HL-60/S4 treated with phorbol 12-myristate 13-acetate at 8.2 ng/mL for 4 days and 3 days (cell line): ENCODE measurements at regions not wholly inside any gene's neighbourhood (a gene's known extent, or its start where the extent isn't known, plus 50 kb on each side); places are given as distances from the start of the nearest gene placed in this dataset.
"Not testable (repeated sequence)": the region's sequence is repeated elsewhere in the genome, so short reads cannot be mapped to it uniquely, and the experiment has no call there.

Experiments
- in situ Hi-C: fragments of 300-500 bp; cut with MboI; formaldehyde crosslinking; loops from 2 replicates; pipeline ENCODE4 v1.15.0; 2022; ENCODE audit warnings: low sequenced_read_pairs

DNA sequence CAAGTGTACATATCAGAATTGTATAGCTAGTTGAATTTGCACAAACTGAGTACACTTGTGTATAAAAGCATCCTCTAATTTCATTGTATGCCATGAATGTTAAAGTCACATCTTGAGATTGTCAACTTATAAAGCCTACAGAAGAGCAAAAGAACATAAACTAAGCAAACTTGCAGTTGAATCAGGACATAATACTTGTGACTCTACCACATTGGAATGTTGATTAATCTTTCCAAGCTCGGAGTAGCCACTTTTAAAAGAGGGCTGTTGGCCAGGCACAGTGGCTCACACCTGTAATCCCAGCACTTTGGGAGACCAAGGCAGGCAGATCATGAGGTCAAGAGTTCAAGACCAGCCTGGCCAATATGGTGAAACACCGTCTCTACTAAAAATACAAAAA is 1220.8 kb upstream of the B3GALT2 start:
- in situ Hi-C loops = not testable (repeated sequence)

DNA sequence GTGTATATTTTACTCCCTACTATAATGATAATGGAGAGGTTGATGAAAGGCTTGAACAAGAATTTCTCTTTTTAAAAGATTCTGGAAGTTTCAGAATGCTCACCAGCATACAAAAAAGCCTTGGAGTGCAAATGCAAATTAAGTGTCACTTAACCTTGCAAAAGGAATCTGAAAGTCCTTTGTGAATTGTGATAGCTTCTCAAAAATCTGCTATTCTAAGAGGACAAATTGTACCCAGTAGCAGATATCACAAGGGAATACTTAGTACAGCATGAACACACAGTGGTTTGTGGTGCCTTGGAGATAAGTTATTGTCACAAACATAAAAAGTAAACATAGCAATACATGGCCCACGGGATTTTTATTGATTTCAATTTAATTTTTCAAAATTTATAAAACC is 1208.3 kb upstream of the B3GALT2 start:
- in situ Hi-C loops = no loop called here

DNA sequence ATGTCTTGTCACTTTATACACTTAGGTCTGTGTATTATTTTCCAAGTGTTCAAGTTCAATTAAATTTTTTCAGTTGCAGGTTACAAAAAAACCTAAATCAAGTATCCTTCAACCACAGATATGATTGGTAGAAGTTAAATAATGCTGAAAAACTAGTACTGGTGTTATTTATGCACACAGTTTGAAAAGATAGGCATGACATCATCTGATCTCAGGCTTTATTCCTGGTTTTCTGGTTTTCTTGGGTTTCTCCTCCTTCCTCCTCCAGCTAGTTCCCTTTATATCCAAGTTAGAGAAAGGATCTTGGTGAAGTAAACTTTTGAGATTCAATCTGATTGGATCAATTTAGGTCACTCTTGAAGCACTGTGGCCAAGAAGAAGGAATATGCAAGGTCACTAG is 1201.1 kb upstream of the B3GALT2 start:
- in situ Hi-C loops = no loop called here

DNA sequence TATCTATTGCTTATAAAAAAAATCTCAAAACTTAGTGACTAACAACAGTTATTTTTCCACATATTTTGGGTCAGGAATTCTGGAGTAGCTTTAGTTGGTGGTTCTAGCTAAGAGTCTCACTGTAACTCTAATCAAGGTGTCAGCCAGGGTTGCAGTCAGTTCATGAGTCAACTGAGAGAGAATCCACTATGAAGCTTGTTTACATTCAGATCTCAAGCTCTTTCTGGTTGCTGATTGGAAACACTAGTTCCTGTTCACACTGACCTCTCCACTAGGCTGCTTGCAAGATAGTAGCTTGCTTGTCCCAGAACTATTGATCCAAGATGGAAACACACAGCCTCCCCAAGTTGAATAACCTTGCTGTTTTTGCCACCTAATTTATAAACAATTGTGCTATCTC is 1192.1 kb upstream of the B3GALT2 start:
- in situ Hi-C loops = no loop called here

DNA sequence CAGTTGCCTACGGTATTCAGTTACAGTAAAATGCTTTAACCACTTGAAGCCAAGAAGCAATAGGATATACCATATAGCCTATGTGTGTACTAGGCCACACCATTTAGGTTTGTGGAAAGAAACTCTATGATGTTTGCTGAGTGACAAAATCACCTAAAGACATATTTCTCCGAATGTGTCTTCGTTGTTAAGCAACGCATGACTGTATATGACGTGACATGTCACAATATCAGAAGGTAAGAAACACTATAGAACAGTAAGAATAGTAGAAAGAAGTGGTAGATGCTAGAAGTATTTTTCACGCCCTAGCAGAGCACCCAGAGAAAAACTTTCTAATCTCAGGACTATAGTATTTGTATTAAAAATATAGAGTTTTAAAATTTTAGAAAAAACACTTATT is 1188.2 kb upstream of the B3GALT2 start:
- in situ Hi-C loops = no loop called here

DNA sequence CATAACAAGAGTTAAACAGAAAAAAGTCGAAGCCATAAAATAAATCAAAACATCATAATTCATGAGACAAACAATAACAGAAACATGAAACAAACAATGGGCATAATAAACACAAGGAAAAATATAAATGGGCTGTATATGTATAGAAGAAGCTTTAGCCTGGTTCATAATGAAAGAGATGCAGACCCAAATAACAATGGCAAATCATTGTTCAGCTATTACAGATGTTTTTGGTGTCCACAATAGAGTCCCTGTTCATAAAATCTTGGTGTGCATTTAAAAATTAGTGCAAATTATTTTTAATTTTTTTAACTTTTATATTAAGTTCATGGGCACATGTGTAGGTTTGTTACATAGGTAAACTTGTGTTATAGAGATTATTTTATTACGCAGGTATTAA is 1185.9 kb upstream of the B3GALT2 start:
- in situ Hi-C loops = no loop called here

DNA sequence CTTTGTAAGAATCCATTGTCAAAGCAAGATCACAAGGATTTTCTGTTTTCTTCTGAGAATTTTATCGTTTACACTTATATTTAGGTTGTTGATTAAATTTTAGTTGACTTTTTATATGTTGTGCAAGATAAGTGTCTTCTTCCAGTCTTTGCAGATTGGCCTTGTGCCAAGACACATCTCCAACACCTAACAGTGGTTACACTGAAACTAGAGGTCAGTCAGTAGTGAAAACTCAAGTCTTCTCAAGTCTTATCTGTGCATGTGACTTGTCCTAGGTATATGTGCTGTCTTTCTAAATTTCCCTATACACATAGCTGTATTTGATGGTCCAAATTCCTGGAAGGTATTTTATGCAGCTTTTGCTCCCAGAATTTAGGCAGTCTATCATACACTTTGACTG is 1183.2 kb upstream of the B3GALT2 start:
- in situ Hi-C loops = no loop called here

DNA sequence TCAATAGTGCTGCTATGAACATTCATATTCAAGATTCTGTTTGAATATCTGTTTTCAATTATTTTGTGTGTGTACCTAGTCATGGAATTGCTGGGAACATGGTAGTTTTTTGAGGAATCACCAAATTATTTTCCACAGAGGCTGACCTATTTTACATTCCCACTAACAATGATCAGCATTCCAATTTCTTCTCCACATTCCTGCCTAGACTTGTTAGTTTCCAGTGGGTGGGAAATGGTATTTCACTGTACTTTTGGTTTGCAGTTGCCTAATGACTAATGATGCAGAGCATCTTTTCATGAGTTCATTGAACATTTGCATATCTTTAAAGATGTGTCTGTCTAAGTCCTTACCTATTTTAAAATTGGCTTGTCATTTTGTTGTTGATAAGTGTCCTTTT is 1182.6 kb upstream of the B3GALT2 start:
- in situ Hi-C loops = no loop called here

DNA sequence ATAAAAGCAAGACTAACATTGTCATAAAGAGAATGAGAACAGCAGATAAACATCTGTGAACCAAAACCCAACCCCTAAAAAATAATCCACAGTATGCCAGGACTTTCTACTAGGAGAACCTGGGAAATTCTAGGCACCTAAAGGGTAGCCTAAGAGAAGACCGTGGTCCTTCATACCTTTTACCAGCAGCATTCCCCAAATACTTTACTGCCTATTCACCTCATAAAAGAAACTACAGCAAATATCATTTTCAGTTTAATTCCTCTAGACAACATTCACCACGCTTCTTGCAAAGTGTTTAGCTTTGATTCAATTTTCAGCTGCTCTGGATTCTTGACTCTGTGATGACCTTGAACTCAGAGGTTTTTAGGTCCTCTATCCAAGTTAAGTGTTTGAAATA is 1180.7 kb upstream of the B3GALT2 start:
- in situ Hi-C loops = no loop called here

DNA sequence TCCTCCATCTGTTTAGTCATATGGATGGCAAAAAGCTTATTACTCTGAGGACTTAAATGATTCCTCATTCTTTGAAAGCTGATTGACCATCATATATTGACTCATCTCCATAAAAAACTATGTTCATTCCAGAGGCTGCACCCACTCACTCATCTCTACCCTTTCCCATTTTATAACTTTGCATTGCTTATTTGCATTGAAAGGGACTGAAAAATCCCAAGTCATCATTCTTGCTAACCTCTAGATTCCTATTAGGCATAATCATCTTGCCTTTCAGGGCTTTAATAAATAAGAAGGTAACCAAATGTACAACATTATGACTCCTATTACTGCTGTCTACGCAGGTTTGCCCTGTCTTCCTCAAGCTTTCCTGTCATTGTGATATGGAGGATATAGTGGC is 1180.3 kb upstream of the B3GALT2 start:
- in situ Hi-C loops = no loop called here

DNA sequence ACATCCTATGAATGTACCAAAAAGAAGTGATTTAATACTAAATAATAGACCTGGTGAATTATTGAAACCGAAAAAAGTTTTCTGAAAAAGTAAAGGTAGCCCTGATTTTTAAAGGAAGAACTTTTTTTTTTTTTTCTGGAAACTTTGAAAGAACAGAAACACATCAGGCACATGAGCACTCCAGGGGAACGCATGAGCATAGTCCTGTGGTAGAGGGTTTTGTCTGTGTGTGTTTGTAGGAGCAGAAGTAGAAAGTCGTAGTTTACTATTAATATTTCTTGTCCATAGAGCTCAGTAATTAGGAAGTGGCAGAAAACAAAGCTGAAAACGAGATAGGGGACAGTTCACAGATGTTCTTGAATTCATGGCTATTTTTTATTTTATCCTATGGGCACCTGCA is 1175.9 kb upstream of the B3GALT2 start:
- in situ Hi-C loops = no loop called here

DNA sequence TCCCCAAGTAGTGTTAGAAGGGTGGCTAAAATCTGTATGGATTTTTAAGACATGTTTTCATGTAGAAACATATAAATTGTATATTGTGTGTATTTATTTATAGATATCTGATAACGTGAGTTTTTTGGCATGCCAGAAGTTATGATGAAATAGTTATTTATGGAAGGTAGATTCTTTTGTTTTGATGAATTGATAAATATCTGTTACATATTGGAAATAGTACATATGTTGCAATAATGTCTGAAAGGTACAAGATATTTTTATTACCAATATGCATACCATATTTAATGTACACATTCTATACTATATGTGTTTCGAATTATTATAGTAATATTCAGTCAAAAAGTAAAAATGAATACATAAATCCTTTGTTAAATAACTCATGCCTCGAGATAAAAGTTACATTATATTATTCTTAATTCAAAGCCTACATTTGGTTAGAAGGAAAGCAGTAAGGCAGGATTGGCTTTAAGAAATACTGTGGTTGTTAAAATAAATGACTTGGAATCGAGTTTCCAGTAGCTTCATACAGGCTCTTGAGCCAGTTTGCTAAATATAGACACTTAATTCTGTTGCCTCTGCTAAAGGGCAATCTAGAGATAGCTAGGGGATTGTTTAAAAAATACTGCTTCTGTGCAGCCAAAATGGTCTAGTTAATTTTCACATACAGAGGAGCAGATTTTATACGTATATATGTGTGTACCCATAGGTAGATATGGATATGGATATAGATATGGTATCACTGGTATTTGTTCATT is 1175.1 kb upstream of the B3GALT2 start:
- in situ Hi-C loops = no loop called here

DNA sequence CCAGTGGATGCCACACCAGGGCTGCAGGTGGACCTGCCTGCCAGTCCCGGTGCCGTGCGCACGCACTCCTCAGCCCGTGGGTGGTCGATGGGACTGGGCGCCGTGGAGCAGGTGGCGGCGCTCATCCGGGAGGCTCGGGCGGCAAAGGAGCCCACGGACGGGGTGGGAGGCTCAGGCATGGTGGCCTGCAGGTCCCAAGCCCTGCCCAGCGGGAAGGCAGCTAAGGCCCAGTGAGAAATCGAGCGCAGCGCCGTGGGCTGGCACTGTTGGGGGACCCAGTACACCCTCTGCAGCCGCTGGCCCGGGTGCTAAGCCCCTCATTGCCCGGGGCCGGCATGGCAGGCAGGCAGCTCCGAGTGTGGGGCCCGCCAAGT is 1171.8 kb upstream of the B3GALT2 start:
- in situ Hi-C loops = no loop called here

DNA sequence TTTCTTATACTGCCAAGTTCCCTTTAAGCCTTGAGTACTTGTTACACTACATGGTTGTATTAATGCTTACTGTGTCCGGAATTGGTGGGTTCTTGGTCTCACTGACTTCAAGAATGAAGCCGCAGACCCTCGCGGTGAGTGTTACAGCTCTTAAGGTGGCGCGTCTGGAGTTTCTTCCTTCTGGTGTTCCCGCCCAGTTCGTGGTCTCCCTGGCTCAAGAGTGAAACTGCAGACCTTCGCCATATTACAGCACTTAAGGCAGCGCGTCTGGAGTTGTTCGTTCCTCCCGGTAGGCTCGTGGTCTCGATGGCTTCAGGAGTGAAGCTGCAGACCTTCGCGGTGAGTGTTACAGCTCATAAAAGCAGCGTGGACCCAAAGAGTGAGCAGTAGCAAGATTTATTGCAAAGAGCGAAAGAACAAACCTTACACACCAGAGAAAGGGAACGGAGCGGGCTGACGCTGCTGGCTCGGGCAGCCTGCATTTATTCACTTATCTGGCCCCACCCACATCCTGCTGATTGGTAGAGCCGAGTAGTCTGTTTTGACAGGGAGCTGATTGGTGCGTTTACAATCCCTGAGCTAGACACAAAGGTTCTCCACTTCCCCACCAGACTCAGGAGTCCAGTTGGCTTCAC is 1171.3 kb upstream of the B3GALT2 start:
- in situ Hi-C loops = not testable (repeated sequence)

DNA sequence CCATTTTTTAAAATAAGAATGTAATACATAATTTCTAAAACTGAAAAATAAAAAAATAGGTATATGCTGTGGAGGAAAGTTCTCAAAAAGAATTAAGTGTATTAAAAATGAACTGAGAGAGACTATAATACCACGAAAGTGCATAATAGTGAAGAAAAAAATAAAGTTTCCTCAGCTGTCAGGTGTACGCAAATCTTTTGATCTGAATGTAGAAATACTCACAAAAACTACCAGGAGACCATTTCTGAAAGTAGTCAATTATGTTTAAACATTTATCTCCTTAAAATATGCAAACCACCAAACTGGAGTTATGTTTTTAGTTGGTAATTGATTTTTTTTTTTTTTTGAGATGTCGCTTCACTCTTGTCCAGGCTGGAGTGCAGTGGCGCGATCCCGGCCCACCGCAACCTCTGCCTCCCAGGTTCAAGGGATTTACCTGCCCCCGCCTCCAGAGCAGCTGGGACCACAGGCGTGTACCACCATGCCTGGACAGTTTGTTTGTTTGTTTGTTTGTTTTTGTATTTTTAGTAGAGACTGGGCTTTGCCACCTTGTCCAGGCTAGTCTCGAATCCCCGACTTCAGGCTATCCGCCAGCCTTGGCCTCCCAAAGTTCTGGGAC is 1169.2 kb upstream of the B3GALT2 start:
- in situ Hi-C loops = no loop called here

DNA sequence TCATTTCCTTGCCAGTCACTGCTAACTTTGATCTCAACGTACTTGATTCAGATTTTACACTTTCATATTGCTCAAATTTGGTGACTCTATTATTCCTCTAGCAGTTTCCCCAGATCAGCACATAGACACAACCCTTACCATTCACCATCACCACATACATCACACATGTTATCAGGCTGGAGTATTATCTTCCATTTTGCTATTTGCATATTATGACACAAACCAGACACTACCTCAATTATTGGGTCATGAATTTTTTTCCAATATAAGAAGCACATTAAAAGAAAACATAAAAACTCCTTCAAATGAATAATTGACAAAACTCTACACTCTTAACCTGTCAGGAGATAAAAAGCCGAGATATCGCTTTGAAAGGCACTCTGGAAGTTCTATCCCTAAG is 1166.7 kb upstream of the B3GALT2 start:
- in situ Hi-C loops = no loop called here

DNA sequence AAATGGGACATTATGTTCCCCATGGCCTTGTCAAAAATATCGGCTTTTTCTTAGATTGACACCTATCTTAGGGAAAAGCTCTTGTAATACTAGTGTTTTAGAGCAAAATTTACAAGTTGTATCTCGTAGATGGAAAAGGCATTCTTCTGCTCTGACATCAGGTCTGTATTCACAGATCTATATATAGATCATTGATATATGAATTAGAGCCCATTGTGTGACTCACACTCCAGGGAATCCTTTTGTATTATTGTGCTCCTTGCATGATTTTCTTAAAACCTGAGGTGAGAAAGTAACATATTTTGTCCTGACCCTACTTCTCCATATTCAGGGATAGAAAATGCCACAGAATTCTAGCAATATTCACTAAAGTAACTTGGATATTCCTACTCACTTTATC is 1160.8 kb upstream of the B3GALT2 start:
- in situ Hi-C loops = no loop called here

DNA sequence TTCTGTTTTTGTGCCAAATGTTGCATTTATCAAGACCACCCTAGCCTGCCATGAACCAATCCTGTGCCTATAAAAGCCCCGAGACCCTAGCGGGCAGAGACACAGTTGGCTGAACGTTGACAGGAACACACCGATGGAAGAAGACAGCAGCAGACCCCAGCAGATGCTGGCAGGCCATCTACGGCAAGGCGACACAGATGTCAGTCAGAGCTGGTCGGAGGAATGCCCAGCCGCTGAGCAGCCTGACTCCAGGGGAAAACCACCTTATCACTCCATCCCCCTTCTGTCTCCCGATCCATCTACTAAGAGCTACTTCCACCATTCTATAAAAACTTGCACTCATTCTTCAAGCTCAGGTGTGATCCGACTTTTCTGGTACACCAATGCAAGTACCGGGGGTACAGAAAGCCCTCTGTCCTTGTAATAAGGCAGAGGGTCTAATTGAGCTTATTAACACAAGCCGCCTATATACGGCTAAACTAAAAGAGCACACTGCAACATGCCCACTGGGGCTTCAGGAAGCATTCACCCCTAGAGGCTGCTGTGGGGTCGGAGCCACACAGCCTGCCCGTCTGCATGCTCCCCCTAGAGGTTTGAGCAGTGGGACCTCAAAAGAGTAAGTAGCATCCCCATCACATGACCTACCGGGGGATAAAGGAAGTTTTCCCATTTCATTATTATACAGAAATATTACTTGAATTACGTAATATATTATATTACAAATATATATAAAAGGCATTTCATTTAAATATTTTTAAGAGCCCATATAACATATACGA is 1156.3 kb upstream of the B3GALT2 start:
- in situ Hi-C loops = no loop called here

DNA sequence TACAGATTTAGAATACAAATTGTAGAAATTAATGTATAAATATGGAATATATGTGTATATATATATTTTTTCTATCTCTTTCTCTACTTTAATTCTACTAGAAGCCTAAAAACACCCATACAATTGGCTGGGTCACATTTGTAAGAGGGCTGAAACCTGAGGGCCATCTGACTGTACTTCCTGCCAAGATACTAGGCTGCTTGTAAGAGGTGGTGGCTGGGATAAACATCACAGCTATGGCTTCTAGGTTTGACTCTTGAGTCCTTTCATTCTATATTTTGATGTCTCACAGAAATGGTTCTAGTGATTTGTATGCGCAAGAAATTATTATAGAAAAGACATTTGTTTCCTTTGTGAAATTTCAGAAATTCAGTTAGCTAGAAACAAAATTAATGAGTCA is 1155.2 kb upstream of the B3GALT2 start:
- in situ Hi-C loops = no loop called here

DNA sequence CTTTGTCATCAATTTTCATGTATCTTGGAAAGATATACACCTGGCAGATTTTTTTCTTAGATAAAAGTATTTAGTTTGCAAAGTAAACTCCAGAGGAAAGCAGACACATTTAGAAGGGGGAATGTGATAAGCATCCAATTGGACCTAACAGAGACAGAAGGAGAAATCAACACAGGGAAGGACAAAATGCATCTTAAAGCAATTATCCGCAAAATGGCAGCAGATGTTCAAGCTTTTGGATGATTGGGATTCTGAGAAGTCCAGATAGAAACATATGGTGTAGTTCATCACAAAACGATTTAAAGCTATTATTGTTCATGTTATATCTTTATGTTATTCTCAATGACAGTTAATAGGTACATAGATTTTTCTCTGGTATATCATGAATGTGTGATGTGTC is 1153.1 kb upstream of the B3GALT2 start:
- in situ Hi-C loops = no loop called here

DNA sequence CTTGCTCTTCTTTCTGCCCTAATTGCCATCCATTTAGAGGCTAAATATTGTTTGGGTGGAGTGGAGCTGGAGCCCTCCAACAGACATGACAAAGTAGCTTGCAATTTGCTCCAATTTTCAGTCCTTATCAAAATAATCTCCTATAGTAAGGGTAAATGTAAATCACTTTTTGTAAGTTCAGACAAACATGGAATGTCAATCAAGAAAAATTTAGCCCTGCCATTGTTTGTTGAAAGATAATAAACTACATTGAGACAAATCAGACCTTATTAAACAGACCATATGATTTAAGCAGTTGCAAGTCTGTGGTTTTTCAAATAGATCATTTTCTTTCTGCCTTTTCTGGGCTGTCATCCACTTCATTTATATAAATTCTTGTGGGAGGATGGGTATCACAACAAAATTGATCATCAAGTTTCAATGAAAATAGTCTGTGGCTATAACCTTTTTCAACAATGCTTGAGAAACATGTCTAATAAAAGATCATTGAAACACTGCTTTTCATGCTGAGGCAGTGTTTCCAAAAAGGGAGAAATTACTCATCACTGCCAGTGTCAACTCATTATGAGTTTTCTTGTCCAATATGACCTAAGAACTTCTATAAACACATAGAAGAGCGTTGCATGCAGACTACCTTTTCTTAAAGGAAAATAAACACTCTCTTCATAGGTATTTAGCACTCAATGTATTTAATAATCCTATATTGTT is 1152.0 kb upstream of the B3GALT2 start:
- in situ Hi-C loops = no loop called here
